Fibroblast of pulmonary artery (primary cell): ENCODE measurements at regions not wholly inside any gene's neighbourhood (a gene's known extent, or its start where the extent isn't known, plus 50 kb on each side); places are given as distances from the start of the nearest gene placed in this dataset.
A peak's percentile ranks its signal among the peaks of the same experiment; 100 is the strongest.

Experiments
- DNase-seq: peaks from one replicate; pipeline ENCODE4 v3.0.0-alpha.2; 2010; ENCODE audit warnings: low read depth
- H3K4me3 ChIP-seq: replicated peaks from 2 replicates; pipeline ENCODE4 v1.5.1; 2011; ENCODE audit warnings: low read depth, mild to moderate bottlenecking, control low read depth, low read length, moderate library complexity
- CTCF ChIP-seq: IDR thresholded peaks from 2 replicates; pipeline ENCODE4 v1.5.1; 2011; ENCODE audit warnings: mild to moderate bottlenecking, control low read depth, low read length, inconsistent platforms; ENCODE audit errors: missing control alignments

GRCh38 chr4:149095811-149096210 is 653.6 kb upstream of the NR3C2 start:
- H3K4me3 ChIP-seq, result no peak overlapping the region
- TF ChIP-seq CTCF, result no peak
- peak; percentile 7 for DNase-seq

- H3K4me3 ChIP-seq, result no peak overlapping the region
- DNase-seq, result no peak
- TF ChIP-seq CTCF, result no peak
These were observed 652.8 kb upstream of the NR3C2 start for GRCh38 chr4:149095001-149095400.

GRCh38 chr4:149084144-149084543 is 641.9 kb upstream of the NR3C2 start:
- DNase-seq, result no peak
- TF ChIP-seq CTCF, result no peak
- H3K4me3 ChIP-seq, result no peak overlapping the region

- no peak for DNase-seq
- no peak for TF ChIP-seq CTCF
- H3K4me3 ChIP-seq, result no peak overlapping the region
These were observed 635.0 kb upstream of the NR3C2 start for GRCh38 chr4:149077181-149077580.

GRCh38 chr4:149076401-149076800 is 634.2 kb upstream of the NR3C2 start:
- H3K4me3 ChIP-seq, result no peak overlapping the region
- no peak for TF ChIP-seq CTCF
- DNase-seq, result no peak

- no peak overlapping the region for H3K4me3 ChIP-seq
- DNase-seq, result no peak
- TF ChIP-seq CTCF, result no peak
These were observed 630.2 kb upstream of the NR3C2 start for GRCh38 chr4:149072384-149072783.

GRCh38 chr4:149065753-149066152 is 623.5 kb upstream of the NR3C2 start:
- no peak for DNase-seq
- TF ChIP-seq CTCF, result no peak
- no peak overlapping the region for H3K4me3 ChIP-seq
